ENCODE measurements at regions not wholly inside any gene's neighbourhood (a gene's known extent, or its start where the extent isn't known, plus 50 kb on each side); places are given as distances from the start of the nearest gene placed in this dataset.
"Not testable (repeated sequence)": the region's sequence is repeated elsewhere in the genome, so short reads cannot be mapped to it uniquely, and the experiment has no call there.

- no peak for DNase-seq
Observed at GRCh38 chr4:53863736-53864365, 200.6 kb downstream of the CHIC2 start.

GRCh38 chr4:53863158-53863557 lies 201.2 kb downstream of the CHIC2 start:
- no peak for DNase-seq

GRCh38 chr4:53861856-53862610 lies 202.4 kb downstream of the CHIC2 start:
- DNase-seq: no peak

GRCh38 chr4:53859305-53859704 lies 205.1 kb downstream of the CHIC2 start:
- DNase-seq: no peak

GRCh38 chr4:53858744-53859143 lies 205.7 kb downstream of the CHIC2 start:
- DNase-seq: no peak

GRCh38 chr4:53855581-53856250 lies 208.7 kb downstream of the CHIC2 start:
- no peak for DNase-seq

- DNase-seq: no peak
Observed at GRCh38 chr4:53854991-53855568, 209.3 kb downstream of the CHIC2 start.

- DNase-seq: no peak
Observed at GRCh38 chr4:53852343-53852742, 212.1 kb downstream of the CHIC2 start.

GRCh38 chr4:53847965-53848364 lies 216.4 kb downstream of the CHIC2 start:
- no peak for DNase-seq

GRCh38 chr4:53844551-53844950 lies 219.9 kb downstream of the CHIC2 start:
- no peak for DNase-seq

- no peak for DNase-seq
Observed at GRCh38 chr4:53844133-53844532, 220.3 kb downstream of the CHIC2 start.

- no peak for DNase-seq
Observed at GRCh38 chr4:53841711-53842110, 222.7 kb downstream of the CHIC2 start.

GRCh38 chr4:53840643-53841042 lies 223.8 kb downstream of the CHIC2 start:
- DNase-seq: no peak

- not testable (repeated sequence) for DNase-seq
Observed at GRCh38 chr4:53833302-53834003, 231.0 kb downstream of the CHIC2 start.

- DNase-seq: no peak
Observed at GRCh38 chr4:53832549-53832948, 231.9 kb downstream of the CHIC2 start.

- no peak for DNase-seq
Observed at GRCh38 chr4:53830511-53830910, 233.9 kb downstream of the CHIC2 start.

- DNase-seq: no peak
Observed at GRCh38 chr4:53821179-53821851, 230.0 kb upstream of the LNX1 start.

GRCh38 chr4:53818104-53818503 lies 226.8 kb upstream of the LNX1 start:
- DNase-seq: no peak

GRCh38 chr4:53816561-53816960 lies 225.3 kb upstream of the LNX1 start:
- DNase-seq: no peak

- no peak for DNase-seq
Observed at GRCh38 chr4:53815281-53815680, 224.0 kb upstream of the LNX1 start.

- no peak for DNase-seq
Observed at GRCh38 chr4:53813998-53814397, 222.7 kb upstream of the LNX1 start.

GRCh38 chr4:53810643-53811042 lies 219.4 kb upstream of the LNX1 start:
- no peak for DNase-seq

- DNase-seq: no peak
Observed at GRCh38 chr4:53809816-53810215, 218.5 kb upstream of the LNX1 start.
